ENCODE measurements at regions not wholly inside any gene's neighbourhood (a gene's known extent, or its start where the extent isn't known, plus 50 kb on each side); places are given as distances from the start of the nearest gene placed in this dataset.

GRCh38 chr2:217332866-217333265, 473.0 kb upstream of the TNP1 start:
- Histone ChIP-seq H3K27ac (no peak overlapping the region), H3K4me1 (replicated peaks) (no peaks in the 10 kb centered on the region), H3K4me3 (no peak overlapping the region), H3K9me3 (no peaks in the 10 kb centered on the region), H3K27me3 (replicated peaks; ENCODE audit: insufficient read depth) (no peaks in the 10 kb centered on the region), H3K36me3 (no peaks in the 10 kb centered on the region)
- intact Hi-C loops (cut with DNase I): no loop called here
- no peak for DNase-seq (ENCODE audit: low spot score)
- WGBS: 92% methylated on average over 9 of the region's 9 CpGs
- TF ChIP-seq POLR2A (IDR thresholded peaks at IDR 0.05): no peak
- no peak for TF ChIP-seq CTCF (IDR thresholded peaks at IDR 0.05)
- TF ChIP-seq POLR2AphosphoS5 (IDR thresholded peaks at IDR 0.05): no peak

- intact Hi-C loops (cut with DNase I): no loop called here
- DNase-seq (ENCODE audit: low spot score): no peak
- Histone ChIP-seq H3K4me3 (no peak overlapping the region), H3K27me3 (replicated peaks; ENCODE audit: insufficient read depth) (no peaks in the 10 kb centered on the region), H3K36me3 (no peaks in the 10 kb centered on the region), H3K4me1 (replicated peaks) (no peaks in the 10 kb centered on the region), H3K9me3 (no peaks in the 10 kb centered on the region), H3K27ac (no peak overlapping the region)
- TF ChIP-seq CTCF (IDR thresholded peaks at IDR 0.05) (no peak), POLR2AphosphoS5 (IDR thresholded peaks at IDR 0.05) (no peak), POLR2A (IDR thresholded peaks at IDR 0.05) (no peak)
- 96% methylated on average over 2 of the region's 2 CpGs for WGBS
Observed at GRCh38 chr2:217332417-217332791, 472.5 kb upstream of the TNP1 start.

- Histone ChIP-seq H3K36me3 (no peaks in the 10 kb centered on the region), H3K9me3 (no peaks in the 10 kb centered on the region), H3K4me3 (no peak overlapping the region), H3K27ac (peak overlapping the region in 1 of 2 donors; percentile 22), H3K4me1 (replicated peaks) (no peaks in the 10 kb centered on the region), H3K27me3 (replicated peaks; ENCODE audit: insufficient read depth) (no peaks in the 10 kb centered on the region)
- intact Hi-C loops (cut with DNase I): no loop called here
- DNase-seq (ENCODE audit: low spot score): peak; percentile 26
- 19% methylated on average over 3 of the region's 3 CpGs for WGBS
- TF ChIP-seq CTCF (IDR thresholded peaks at IDR 0.05) (no peak), POLR2AphosphoS5 (IDR thresholded peaks at IDR 0.05) (peak; percentile 70), POLR2A (IDR thresholded peaks at IDR 0.05) (no peak)
Observed at GRCh38 chr2:217331523-217332416, 471.9 kb upstream of the TNP1 start.

- Histone ChIP-seq H3K9me3 (no peaks in the 10 kb centered on the region), H3K4me1 (replicated peaks) (no peaks in the 10 kb centered on the region), H3K27ac (no peak overlapping the region), H3K4me3 (no peak overlapping the region), H3K27me3 (replicated peaks; ENCODE audit: insufficient read depth) (no peaks in the 10 kb centered on the region), H3K36me3 (no peaks in the 10 kb centered on the region)
- TF ChIP-seq POLR2A (IDR thresholded peaks at IDR 0.05) (no peak), POLR2AphosphoS5 (IDR thresholded peaks at IDR 0.05) (no peak), CTCF (IDR thresholded peaks at IDR 0.05) (no peak)
- intact Hi-C loops (cut with DNase I): no loop called here
- no peak for DNase-seq (ENCODE audit: low spot score)
- whole genome bisulfite sequencing: 94% methylated on average over 9 of the region's 9 CpGs
Observed at GRCh38 chr2:217330647-217331046, 470.8 kb upstream of the TNP1 start.

- TF ChIP-seq POLR2AphosphoS5 (IDR thresholded peaks at IDR 0.05) (no peak), CTCF (IDR thresholded peaks at IDR 0.05) (no peak)
- Histone ChIP-seq H3K27ac (no peak overlapping the region), H3K9me3 (no peaks in the 10 kb centered on the region), H3K4me3 (no peak overlapping the region), H3K36me3 (no peaks in the 10 kb centered on the region), H3K27me3 (replicated peaks; ENCODE audit: insufficient read depth) (no peaks in the 10 kb centered on the region), H3K4me1 (replicated peaks) (no peaks in the 10 kb centered on the region)
- no peak for DNase-seq (ENCODE audit: low spot score)
- intact Hi-C loops (cut with DNase I): no loop called here
- 44% methylated on average over 4 of the region's 4 CpGs for WGBS
Observed at GRCh38 chr2:217329023-217329431, 469.2 kb upstream of the TNP1 start.

Measured in prostate gland (tissue), 2 donors.